H1 (cell line): ENCODE measurements at regions not wholly inside any gene's neighbourhood (a gene's known extent, or its start where the extent isn't known, plus 50 kb on each side); places are given as distances from the start of the nearest gene placed in this dataset.

Experiments
- CTCF ChIA-PET: fragments of 300-600 bp; sonication (Branson Sonifier 250); formaldehyde crosslinking; loops from one replicate; lab custom pipeline; 2021; ENCODE audit not compliant: partially characterized antibody; lab: Charles Lee
- POLR2A ChIA-PET: fragments of 300-600 bp; sonication (Branson Sonifier 250); formaldehyde crosslinking; loops from one replicate; lab custom pipeline; 2021; ENCODE audit warnings: inconsistent platforms; ENCODE audit not compliant: partially characterized antibody; lab: Charles Lee
- DNase-seq, 2 experiments: peaks; one replicate each; pipeline versions ENCODE4 v3.0.0 to v3.0.0-alpha.2; 2010 to 2022; ENCODE audit warnings: low spot score in 2 of 2, low read depth in 1 of 2, mixed read lengths in 1 of 2
- FAIRE-seq: peaks from 2 replicates; lab custom pipeline; 2011; peaks lifted over from hg19 to GRCh38; lab: Jason Lieb, UNC
- H2AFZ ChIP-seq: 2 replicates; pipeline ENCODE4 v1.8.1; 2012; ENCODE audit warnings: low read length, inconsistent platforms
- H2AK5ac ChIP-seq: 2 replicates; pipeline ENCODE4 v1.6.1; 2013; ENCODE audit warnings: low read depth, low read length
- H2BK120ac ChIP-seq: replicated peaks from 2 replicates; pipeline ENCODE3; 2013; ENCODE audit warnings: low read depth, low read length, inconsistent platforms
- H2BK12ac ChIP-seq: 2 replicates; pipeline ENCODE4 v1.6.1; 2013; ENCODE audit warnings: low read depth, low read length
- H2BK15ac ChIP-seq: 2 replicates; pipeline ENCODE4 v1.6.1; 2013; ENCODE audit warnings: low read length
- H2BK20ac ChIP-seq: 2 replicates; pipeline ENCODE4 v1.6.1; 2013; ENCODE audit warnings: low read length
- H2BK5ac ChIP-seq: 2 replicates; pipeline ENCODE4 v1.6.1; 2013; ENCODE audit warnings: low read depth, low read length
- H3K14ac ChIP-seq: 2 replicates; pipeline ENCODE4 v1.6.1; 2013; ENCODE audit warnings: inconsistent platforms; ENCODE audit not compliant: insufficient read length
- H3K18ac ChIP-seq: 2 replicates; pipeline ENCODE4 v1.6.1; 2013; ENCODE audit warnings: low read length; ENCODE audit errors: extremely low read depth
- H3K23ac ChIP-seq: 2 replicates; pipeline ENCODE4 v1.6.1; 2013; ENCODE audit warnings: inconsistent platforms; ENCODE audit not compliant: insufficient read length
- H3K23me2 ChIP-seq: 2 replicates; pipeline ENCODE4 v1.6.1; 2013; ENCODE audit warnings: low read depth, low read length
- H3K27ac ChIP-seq: 2 replicates; pipeline ENCODE4 v1.6.1; 2011; ENCODE audit warnings: low read depth, low read length, inconsistent platforms
- H3K27me3 ChIP-seq, 4 experiments: replicated peaks in 1 of 4; 1 replicate in 1 of 4; 2 replicates in 3 of 4; pipeline versions ENCODE4 v1.6.1 to v1.8.1; 2011 to 2013; ENCODE audit warnings: low read length in 3 of 4, mild to moderate bottlenecking in 3 of 4, inconsistent platforms in 2 of 4, mixed read lengths in 2 of 4, moderate library complexity in 1 of 4; ENCODE audit not compliant: control insufficient read depth in 3 of 4, insufficient read depth in 3 of 4; ENCODE audit errors: extremely low read depth in 1 of 4
- H3K36me3 ChIP-seq, 4 experiments: 2 replicates each; pipeline versions ENCODE4 v1.6.1 to v1.8.1; 2011 to 2013; ENCODE audit warnings: mild to moderate bottlenecking in 4 of 4, low read length in 3 of 4, moderate library complexity in 2 of 4, control low read depth in 1 of 4, inconsistent platforms in 1 of 4; ENCODE audit not compliant: insufficient read depth in 4 of 4, control insufficient read depth in 2 of 4
- H3K4ac ChIP-seq: replicated peaks from 2 replicates; pipeline ENCODE3; 2013; ENCODE audit warnings: low read length, low read depth, mixed read lengths, inconsistent platforms; ENCODE audit not compliant: insufficient read length
- H3K4me1 ChIP-seq, 4 experiments: replicated peaks in 1 of 4; 1 replicate in 1 of 4; 2 replicates in 3 of 4; pipeline versions ENCODE4 v1.6.1 to v1.8.1; 2011 to 2013; ENCODE audit warnings: low read length in 3 of 4, inconsistent platforms in 2 of 4, mixed read lengths in 1 of 4; ENCODE audit not compliant: insufficient read depth in 4 of 4, control insufficient read depth in 3 of 4
- H3K4me2 ChIP-seq, 2 experiments: 2 replicates each; pipeline versions ENCODE4 v1.6.1 to v1.8.1; 2011 to 2013; ENCODE audit warnings: low read depth in 2 of 2, low read length in 2 of 2, control low read depth in 1 of 2, inconsistent platforms in 1 of 2, mild to moderate bottlenecking in 1 of 2; ENCODE audit not compliant: insufficient read depth in 1 of 2
- H3K4me3 ChIP-seq, 4 experiments: fragments of 200-600, 300-600 bp in 1 of 4; sonication (generic), shearing (Covaris generic), sonication (Bioruptor Twin) in 1 of 4; 2 replicates each; pipeline versions ENCODE4 v1.5.1 to v1.8.1; 2011 to 2016; ENCODE audit warnings: low read length in 4 of 4, low read depth in 3 of 4, control low read depth in 2 of 4, inconsistent platforms in 2 of 4, mild to moderate bottlenecking in 2 of 4, mixed read lengths in 1 of 4, moderate library complexity in 1 of 4; ENCODE audit not compliant: insufficient read depth in 2 of 4; ENCODE audit errors: extremely low read depth in 1 of 4
- H3K56ac ChIP-seq: replicated peaks from 2 replicates; pipeline ENCODE3; 2013; ENCODE audit warnings: low read depth, mild to moderate bottlenecking, mixed read lengths, low read length, inconsistent platforms; ENCODE audit not compliant: insufficient read length
- H3K79me1 ChIP-seq: 2 replicates; pipeline ENCODE4 v1.6.1; 2013; ENCODE audit warnings: low read depth, low read length, control low read depth
- H3K79me2 ChIP-seq, 2 experiments: 2 replicates each; pipeline versions ENCODE4 v1.6.1 to v1.8.1; 2012 to 2013; ENCODE audit warnings: low read length in 2 of 2, mild to moderate bottlenecking in 2 of 2, inconsistent platforms in 1 of 2; ENCODE audit not compliant: insufficient read depth in 2 of 2, control insufficient read depth in 1 of 2
- H3K9ac ChIP-seq, 4 experiments: replicated peaks in 1 of 4; 1 replicate in 1 of 4; 2 replicates in 3 of 4; pipeline versions ENCODE4 v1.6.1 to v1.8.1; 2011 to 2013; ENCODE audit warnings: low read depth in 3 of 4, low read length in 3 of 4, control low read depth in 2 of 4, mild to moderate bottlenecking in 2 of 4, moderate library complexity in 2 of 4, inconsistent platforms in 1 of 4; ENCODE audit errors: extremely low read depth in 1 of 4
- H3K9me3 ChIP-seq, 2 experiments: 2 replicates each; pipeline versions ENCODE4 v1.6.1 to v1.8.1; 2012 to 2013; ENCODE audit warnings: mild to moderate bottlenecking in 2 of 2, moderate library complexity in 2 of 2, control low read depth in 1 of 2, inconsistent platforms in 1 of 2, low read depth in 1 of 2, low read length in 1 of 2, mixed read lengths in 1 of 2; ENCODE audit not compliant: insufficient read depth in 2 of 2
- H4K20me1 ChIP-seq, 2 experiments: replicated peaks in 1 of 2; 2 replicates each; pipeline versions ENCODE3 to v1.8.1; 2011 to 2013; ENCODE audit warnings: inconsistent platforms in 2 of 2, low read length in 2 of 2, mild to moderate bottlenecking in 1 of 2; ENCODE audit not compliant: insufficient read depth in 2 of 2, control insufficient read depth in 1 of 2
- H4K5ac ChIP-seq: 2 replicates; pipeline ENCODE4 v1.6.1; 2013; ENCODE audit warnings: low read length, low read depth, mixed read lengths, inconsistent platforms; ENCODE audit not compliant: insufficient read length
- H4K8ac ChIP-seq: 2 replicates; pipeline ENCODE4 v1.8.0; 2013; ENCODE audit warnings: mild to moderate bottlenecking, moderate library complexity, low read length, inconsistent platforms; ENCODE audit not compliant: insufficient read depth; ENCODE audit errors: extremely low read depth
- H4K91ac ChIP-seq: replicated peaks from 2 replicates; pipeline ENCODE3; 2013; ENCODE audit warnings: low read length, mixed read lengths, inconsistent platforms; ENCODE audit not compliant: insufficient read length
- EGR1 ChIP-seq: IDR thresholded peaks from 2 replicates; pipeline ENCODE4 v1.6.1; 2011; ENCODE audit warnings: low read depth, low read length, borderline replicate concordance
- JUND ChIP-seq: IDR thresholded peaks from 2 replicates; pipeline ENCODE4 v1.6.1; 2011; ENCODE audit warnings: mild to moderate bottlenecking, improper control_type of control experiment, low read length
- SP4 ChIP-seq: IDR thresholded peaks from 2 replicates; pipeline ENCODE4 v1.6.1; 2012; ENCODE audit warnings: low read length, inconsistent platforms
- SRF ChIP-seq: IDR thresholded peaks from 2 replicates; pipeline ENCODE4 v1.6.1; 2011; ENCODE audit warnings: mild to moderate bottlenecking, low read depth, low read length, moderate library complexity
- WGBS, 2 experiments: shearing (Covaris generic) in 1 of 2; methylation state at CpG; one replicate each; pipeline versions ENCODE4 v1.1.6 to v1.1.7; 2013 to 2015; ENCODE audit warnings: low lambda C conversion rate in 2 of 2, mixed read lengths in 2 of 2, inconsistent platforms in 1 of 2, low coverage in 1 of 2, missing lambda C conversion rate in 1 of 2; ENCODE audit not compliant: insufficient replicate concordance in 2 of 2, insufficient coverage in 1 of 2, insufficient read length in 1 of 2; ENCODE audit errors: extremely low coverage in 1 of 2, missing lambda C conversion rate in 1 of 2; 5-methylcytosine and 5-hydroxymethylcytosine counted together

- peaks cover 0 to 32% of the 10 kb centered on the region in 2 experiments; a peak in 3 of 4 replicates for H3K9me3 ChIP-seq
- no peak overlapping the region for H2AK5ac ChIP-seq
- H3K4me1 ChIP-seq = no peaks in the 10 kb centered on the region; a peak in 1 of 7 replicates
- no peak overlapping the region for H3K23ac ChIP-seq
- no peak overlapping the region for H3K27ac ChIP-seq
- H3K18ac ChIP-seq = no peak overlapping the region
- no peaks in the 10 kb centered on the region for H3K79me1 ChIP-seq
- TF ChIP-seq EGR1 = no peak
- TF ChIP-seq SRF = no peak
- TF ChIP-seq SP4 = no peak
- TF ChIP-seq JUND = no peak
- TF ChIP-seq, all 59 proteins: peak for 0
- WGBS, 2 experiments = 88% methylated on average over 2 of the region's 2 CpGs; no CpG with 5 or more reads in 1 of the 2 experiments
- H3K14ac ChIP-seq = no peak overlapping the region
- H2BK5ac ChIP-seq = no peak overlapping the region
- no peak overlapping the region for H2BK20ac ChIP-seq
- no peaks in the 10 kb centered on the region; a peak in 1 of 8 replicates for H3K36me3 ChIP-seq
- H3K23me2 ChIP-seq = no peaks in the 10 kb centered on the region
- no peaks in the 10 kb centered on the region; a peak in 2 of 7 replicates for H3K27me3 ChIP-seq
- H2BK120ac ChIP-seq = no peak overlapping the region
- FAIRE-seq (no peak), DNase-seq (no peak)
- H2BK15ac ChIP-seq = no peak overlapping the region
- no peak overlapping the region for H3K4ac ChIP-seq
- H3K79me2 ChIP-seq = no peaks in the 10 kb centered on the region
- no peak overlapping the region for H4K5ac ChIP-seq
- no peak overlapping the region for H3K4me2 ChIP-seq
- no peak overlapping the region for H4K8ac ChIP-seq
- no peak overlapping the region for H4K91ac ChIP-seq
- H2AFZ ChIP-seq = no peak overlapping the region
- H2BK12ac ChIP-seq = no peak overlapping the region
- ChIA-PET POLR2A (no interaction called here), CTCF (no interaction called here)
- H3K56ac ChIP-seq = no peak overlapping the region
- H4K20me1 ChIP-seq = no peaks in the 10 kb centered on the region
- H3K9ac ChIP-seq = no peak overlapping the region
- no peak overlapping the region for H3K4me3 ChIP-seq
Measured at GRCh38 chr10:124228471-124228870, 135.1 kb upstream of the CHST15 start.
